ENCODE measurements at regions not wholly inside any gene's neighbourhood (a gene's known extent, or its start where the extent isn't known, plus 50 kb on each side); places are given as distances from the start of the nearest gene placed in this dataset.

- Histone ChIP-seq H3K27me3 (ENCODE audit: control insufficient read depth, insufficient read depth, low read length) (no peaks in the 10 kb centered on the region), H2BK120ac (ENCODE audit: low read depth, low read length) (no peak overlapping the region), H3K9me3 (ENCODE audit: control insufficient read depth, insufficient read depth, low read length) (peaks cover 16% of the 10 kb centered on the region), H3K9me1 (ENCODE audit: insufficient read depth, low read length) (no peaks in the 10 kb centered on the region), H3K18ac (ENCODE audit: low read depth, low read length) (no peak overlapping the region), H2AK5ac (ENCODE audit: low read depth, low read length) (no peak overlapping the region), H4K5ac (ENCODE audit: low read depth, low read length) (no peak overlapping the region), H3K4ac (ENCODE audit: low read depth, low read length) (no peak overlapping the region), H2BK20ac (ENCODE audit: low read depth, low read length) (no peak overlapping the region), H2BK15ac (ENCODE audit: low read depth, low read length) (no peak overlapping the region), H3K14ac (replicated peaks; ENCODE audit: low read depth, low read length) (no peak overlapping the region), H3K4me1 (ENCODE audit: control insufficient read depth, insufficient read depth, low read length) (no peaks in the 10 kb centered on the region), H2AK9ac (replicated peaks; ENCODE audit: low read depth, low read length, poor library complexity) (no peak overlapping the region), H3K79me1 (ENCODE audit: low read depth in 1 of 2, low read length in 2 of 2) (no peaks in the 10 kb centered on the region), H3K23ac (ENCODE audit: low read depth, low read length) (no peak overlapping the region), H3K36me3 (ENCODE audit: control insufficient read depth, insufficient read depth, low read length) (no peaks in the 10 kb centered on the region), H3K9ac (ENCODE audit: low read depth, low read length) (no peak overlapping the region), H2BK5ac (ENCODE audit: low read depth, low read length, poor library complexity, severe bottlenecking) (no peak overlapping the region), H3K56ac (ENCODE audit: extremely low read depth, insufficient read depth, low read length) (no peak overlapping the region), H3K27ac (ENCODE audit: insufficient read depth, low read length) (no peak overlapping the region), H3K4me3 (ENCODE audit: insufficient read depth, low read depth, low read length) (no peak overlapping the region), H4K20me1 (ENCODE audit: insufficient read depth, low read length) (no peaks in the 10 kb centered on the region), H3K4me2 (ENCODE audit: low read depth, low read length) (no peak overlapping the region), H4K91ac (ENCODE audit: insufficient read depth, low read depth, low read length) (no peak overlapping the region), H2AFZ (replicated peaks; ENCODE audit: low read length, poor library complexity) (no peak overlapping the region), H4K8ac (ENCODE audit: low read depth in 2 of 2, low read length in 2 of 2) (no peak overlapping the region)
- intact Hi-C loops (cut with micrococcal nuclease) = no loop called here
- no peak for DNase-seq
- dilution Hi-C loops (cut with HindIII; ENCODE audit: low sequenced_read_pairs, unreplicated experiment) = no loop called here
- no CpG with 5 or more reads among the region's 3 CpGs for WGBS, 2 experiments (ENCODE audit: extremely low coverage in 2 of 2, insufficient read length in 1 of 2)
- CTCF ChIA-PET = no interaction called here
- in situ Hi-C loops (cut with MboI; ENCODE audit: low sequenced_read_pairs) = no loop called here
- BruUV-seq (replicated peaks) = no TSS peak
- no peak for ATAC-seq (ENCODE audit: low read depth)
- POLR2A ChIA-PET (ENCODE audit: unreplicated experiment) = no interaction called here
- no peak for TF ChIP-seq BHLHE40 (IDR thresholded peaks at IDR 0.05; ENCODE audit: low read depth, low read length)
- TF ChIP-seq FOS (IDR thresholded peaks at IDR 0.05; ENCODE audit: low read depth, low read length) = no peak
- no peak for TF ChIP-seq MXI1 (IDR thresholded peaks at IDR 0.05; ENCODE audit: borderline replicate concordance, low read depth, low read length)
- TF ChIP-seq USF2 (IDR thresholded peaks at IDR 0.05; ENCODE audit: low read depth, low read length) = no peak
- no peak for TF ChIP-seq NFE2L2 (IDR thresholded peaks at IDR 0.05; ENCODE audit: low read depth, low read length)
- TF ChIP-seq RAD21 (IDR thresholded peaks at IDR 0.05; ENCODE audit: low read length) = no peak
- TF ChIP-seq ELK1 (IDR thresholded peaks at IDR 0.05; ENCODE audit: borderline replicate concordance, low read depth, low read length) = no peak
- TF ChIP-seq CEBPB (IDR thresholded peaks at IDR 0.05; ENCODE audit: low read depth, low read length) = no peak
- no peak for TF ChIP-seq RFX5 (IDR thresholded peaks at IDR 0.05; ENCODE audit: low read depth, low read length)
- no peak for TF ChIP-seq POLR2A (IDR thresholded peaks at IDR 0.05; ENCODE audit: low read depth, low read length)
- TF ChIP-seq RCOR1 (IDR thresholded peaks at IDR 0.05; ENCODE audit: insufficient replicate concordance, low read length) = no peak
- no peak for TF ChIP-seq CHD1 (IDR thresholded peaks at IDR 0.05; ENCODE audit: low read depth, low read length)
- no peak for TF ChIP-seq CTCF (conservative IDR thresholded peaks at IDR 0.05; ENCODE audit: low read depth, low read length)
- no peak for TF ChIP-seq MAFK (IDR thresholded peaks at IDR 0.05; ENCODE audit: low read depth, low read length)
Observed at GRCh38 chr19:20318616-20319015, 151.6 kb downstream of the ZNF486 start.
